Colon (tissue), 2 donors: ENCODE measurements at regions not wholly inside any gene's neighbourhood (a gene's known extent, or its start where the extent isn't known, plus 50 kb on each side); places are given as distances from the start of the nearest gene placed in this dataset.

Experiments
- FAIRE-seq: peaks from 2 replicates; lab custom pipeline; 2012; peaks lifted over from hg19 to GRCh38; lab: Jason Lieb, UNC
- donor health status: control.
- donor health status: control.

- FAIRE-seq: no peak
Measured at GRCh38 chr20:7347409-7347808, 579.9 kb downstream of the BMP2 start.

DNA sequence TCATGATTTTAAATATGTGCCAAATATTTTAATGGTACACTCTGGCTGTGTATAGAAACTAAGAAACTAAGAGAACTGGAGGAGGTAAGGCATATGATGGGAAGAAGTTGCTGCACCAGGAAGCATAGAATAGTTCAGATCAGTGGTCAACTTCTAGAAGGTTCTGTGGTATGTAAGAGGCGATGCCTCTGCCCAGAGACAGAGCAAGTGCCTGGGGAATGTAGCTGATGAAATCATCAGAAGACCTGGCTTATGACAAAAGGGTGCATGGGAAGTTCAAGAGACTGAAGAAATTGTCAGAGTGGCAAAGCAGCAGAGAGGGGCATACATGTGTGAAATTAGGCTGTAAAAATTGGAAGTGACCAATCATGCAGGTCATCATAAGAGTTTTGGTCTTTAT is 580.8 kb downstream of the BMP2 start:
- FAIRE-seq: no peak

- FAIRE-seq: no peak
Measured at GRCh38 chr20:7352165-7352564, 584.7 kb downstream of the BMP2 start.

- FAIRE-seq: no peak
Measured at GRCh38 chr20:7355051-7355450, 585.2 kb downstream of the HAO1 start.

DNA sequence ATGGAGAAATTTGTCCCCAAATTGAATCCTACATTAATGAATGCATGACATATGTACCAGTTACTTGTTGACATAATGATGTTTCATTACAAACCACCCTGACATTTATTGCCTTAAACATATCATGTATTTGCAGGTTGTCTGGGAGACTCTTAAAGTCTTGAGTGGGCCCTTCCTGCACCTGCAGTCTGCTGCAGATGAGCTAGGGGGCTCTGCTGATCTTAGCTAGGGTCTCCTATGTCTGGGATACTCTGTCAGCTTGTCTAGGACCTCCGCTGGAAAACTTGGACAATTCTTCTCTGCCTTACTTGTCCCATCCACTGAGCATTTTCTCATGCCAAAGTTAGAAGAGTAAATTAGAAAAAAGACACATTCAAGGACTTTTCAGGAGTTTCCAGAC is 581.6 kb downstream of the HAO1 start:
- FAIRE-seq: no peak

GRCh38 chr20:7359739-7360138 is 580.5 kb downstream of the HAO1 start:
- FAIRE-seq: no peak

GRCh38 chr20:7361321-7361720 is 578.9 kb downstream of the HAO1 start:
- no peak for FAIRE-seq

- FAIRE-seq: no peak
Measured at GRCh38 chr20:7361931-7362330, 578.3 kb downstream of the HAO1 start.

DNA sequence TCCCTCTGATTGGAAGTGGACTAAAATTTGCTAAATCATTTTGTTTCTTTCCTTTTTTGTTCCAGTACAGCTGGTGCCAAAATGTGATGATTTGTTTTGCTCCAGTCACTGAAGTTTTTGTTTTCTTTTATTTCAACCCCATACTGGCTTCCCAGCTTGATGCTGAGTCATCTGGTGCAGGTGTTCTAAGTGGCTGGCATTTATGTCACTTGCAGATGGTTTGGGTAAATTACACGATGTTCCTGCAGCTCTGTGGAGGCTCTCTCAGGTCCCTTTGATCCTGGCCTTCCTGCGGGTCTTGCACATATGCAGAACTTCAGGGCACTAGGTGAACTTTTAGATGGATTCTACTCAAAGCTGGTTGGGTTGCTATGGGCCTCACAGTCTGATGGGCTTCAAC is 577.7 kb downstream of the HAO1 start:
- FAIRE-seq: no peak

DNA sequence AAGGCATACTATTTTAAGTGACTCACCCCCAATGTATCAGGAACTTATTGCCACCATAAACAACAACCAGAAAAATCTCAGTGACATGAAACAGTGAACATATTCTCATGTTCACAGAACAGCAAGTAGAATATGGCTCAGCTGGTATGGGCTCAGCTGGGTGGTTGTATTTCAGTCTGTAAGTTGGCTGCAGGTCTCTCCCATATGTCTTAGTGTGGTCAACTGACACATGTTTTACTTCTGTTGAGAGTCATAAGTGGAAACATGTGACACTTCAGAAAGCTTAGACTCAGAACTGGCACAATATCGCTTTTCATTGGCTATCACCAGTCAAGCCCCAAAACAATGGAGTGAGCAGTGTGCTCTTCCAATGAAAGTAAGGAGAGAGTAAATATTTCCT is 574.1 kb downstream of the HAO1 start:
- no peak for FAIRE-seq

DNA sequence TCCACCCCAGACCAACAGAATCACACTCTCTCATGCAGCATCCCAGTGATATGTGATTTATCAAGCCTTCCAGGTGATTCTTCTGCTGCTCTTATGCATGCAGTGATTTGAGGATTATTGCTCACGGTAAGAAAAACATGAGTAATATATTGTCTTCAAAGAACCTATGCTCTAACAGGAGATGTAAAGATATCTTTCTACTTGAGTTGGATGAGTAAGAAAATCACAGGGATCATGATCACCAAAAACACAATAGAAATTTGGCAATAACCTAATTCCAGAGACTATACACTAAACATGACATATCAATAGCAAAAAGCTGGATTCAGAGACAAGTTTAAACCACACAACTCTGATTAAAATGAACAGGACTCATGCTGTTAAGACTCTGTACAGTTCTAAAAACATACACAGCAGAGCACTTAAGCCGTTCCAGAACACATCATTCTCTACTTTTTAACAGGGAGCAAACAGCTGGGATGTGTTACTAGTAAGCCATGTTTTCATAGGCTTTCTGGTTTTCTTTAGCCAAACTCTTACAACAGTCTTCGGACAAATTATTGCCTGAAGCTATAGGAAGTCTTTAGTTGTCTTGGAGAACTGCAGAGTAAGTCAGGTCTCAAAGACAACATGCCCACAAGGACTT is 568.6 kb downstream of the HAO1 start:
- no peak for FAIRE-seq

GRCh38 chr20:7375905-7376304 is 564.4 kb downstream of the HAO1 start:
- FAIRE-seq: peak; percentile 28

DNA sequence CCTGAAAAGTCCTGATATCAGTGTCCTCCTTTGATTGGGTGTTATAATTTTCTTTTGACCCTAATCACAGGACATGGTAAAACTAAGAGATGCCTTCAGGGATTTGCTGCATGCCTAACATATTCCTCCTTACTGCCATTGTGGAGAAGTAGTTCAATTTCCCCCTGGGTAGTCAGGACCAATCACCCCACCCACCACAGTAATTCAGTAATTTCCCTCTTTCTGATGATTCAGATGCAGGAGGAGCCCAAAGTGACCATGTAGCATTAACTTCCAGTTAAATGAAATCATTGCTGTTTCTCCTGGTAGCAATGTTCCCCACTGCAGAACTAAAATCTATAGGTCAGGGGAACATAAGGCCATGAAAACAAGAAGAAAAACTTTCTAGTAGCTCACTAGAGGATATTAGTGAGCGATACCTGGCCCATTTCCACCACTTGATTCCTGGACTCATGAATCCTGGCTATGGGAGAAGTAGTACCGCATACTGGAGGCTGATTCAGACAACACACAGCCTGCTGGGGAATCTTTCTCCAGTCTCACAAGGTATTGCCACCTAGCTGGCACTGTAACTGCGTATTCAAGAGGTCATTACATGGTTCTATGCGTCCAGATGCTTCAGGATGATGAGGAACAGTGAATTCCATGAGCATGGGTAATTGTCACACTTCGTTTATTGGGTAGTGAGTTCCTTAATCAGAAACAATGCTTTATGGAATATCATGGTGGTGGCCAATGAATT is 561.2 kb downstream of the HAO1 start:
- FAIRE-seq: no peak

DNA sequence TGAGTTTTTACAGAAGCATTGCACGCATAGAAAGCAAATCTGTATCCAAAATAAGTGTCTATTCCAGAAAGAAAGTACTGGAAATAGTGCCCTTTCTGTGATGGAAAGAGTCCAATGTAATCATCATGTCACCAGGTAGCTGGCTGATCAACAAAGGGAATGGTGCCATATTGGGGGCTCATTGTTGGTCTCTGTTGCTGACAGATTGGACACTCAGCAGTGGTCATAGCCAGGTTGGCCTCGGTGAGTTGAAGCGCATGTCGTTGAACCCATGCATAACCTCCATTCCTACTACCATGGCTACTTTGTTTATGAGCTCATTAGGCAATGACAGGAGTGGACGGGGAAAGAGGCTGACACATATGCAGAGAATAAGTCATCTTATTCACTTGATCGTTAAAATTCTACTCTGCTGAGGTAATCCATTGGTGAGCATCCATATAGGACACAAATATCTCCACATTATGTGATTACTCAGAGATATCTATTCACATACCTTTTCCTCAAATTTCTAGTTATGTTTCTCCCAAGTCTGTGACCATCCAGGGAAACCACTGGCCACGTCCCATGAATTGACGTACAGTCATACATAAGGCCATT is 560.5 kb downstream of the HAO1 start:
- no peak for FAIRE-seq

DNA sequence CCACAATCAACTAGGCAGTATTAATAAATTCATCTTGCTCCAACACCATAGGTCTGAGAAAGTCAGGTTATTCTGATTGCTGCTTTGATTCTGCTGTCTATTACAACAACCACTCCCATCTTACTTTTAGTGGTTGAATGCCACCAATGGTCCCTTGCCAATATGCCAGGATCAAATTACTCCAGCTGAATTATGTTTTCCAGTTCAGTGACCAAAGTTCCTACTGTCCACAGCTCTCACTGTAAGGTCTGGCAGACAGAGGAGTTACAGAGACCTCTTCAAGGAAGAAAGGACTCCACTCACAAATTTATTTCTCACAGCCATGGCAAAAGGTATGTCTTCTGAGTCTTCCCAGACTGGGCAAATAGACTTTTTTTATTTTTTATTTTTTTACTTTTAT is 557.0 kb downstream of the HAO1 start:
- FAIRE-seq: no peak

GRCh38 chr20:7387638-7388193 is 552.5 kb downstream of the HAO1 start:
- no peak for FAIRE-seq

DNA sequence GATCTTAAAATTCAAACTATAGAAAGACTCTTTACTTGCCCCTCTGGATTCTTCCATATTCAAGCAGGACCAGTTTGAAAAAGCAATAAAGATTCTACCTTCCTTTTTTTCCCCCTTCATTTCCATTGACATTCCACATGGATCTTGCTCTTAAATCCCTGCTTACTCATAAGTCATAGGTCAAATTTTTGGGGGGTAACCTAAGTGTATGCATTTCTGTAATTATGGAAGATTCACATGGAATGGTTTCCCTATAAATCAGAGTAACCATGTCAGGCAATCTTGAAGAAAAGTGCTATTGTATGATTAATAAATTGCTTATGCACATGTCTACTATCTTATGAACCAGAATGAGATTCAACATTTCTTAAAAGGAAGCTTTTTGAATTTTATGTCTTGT is 551.0 kb downstream of the HAO1 start:
- no peak for FAIRE-seq

- FAIRE-seq: no peak
Measured at GRCh38 chr20:7392542-7393206, 547.6 kb downstream of the HAO1 start.

DNA sequence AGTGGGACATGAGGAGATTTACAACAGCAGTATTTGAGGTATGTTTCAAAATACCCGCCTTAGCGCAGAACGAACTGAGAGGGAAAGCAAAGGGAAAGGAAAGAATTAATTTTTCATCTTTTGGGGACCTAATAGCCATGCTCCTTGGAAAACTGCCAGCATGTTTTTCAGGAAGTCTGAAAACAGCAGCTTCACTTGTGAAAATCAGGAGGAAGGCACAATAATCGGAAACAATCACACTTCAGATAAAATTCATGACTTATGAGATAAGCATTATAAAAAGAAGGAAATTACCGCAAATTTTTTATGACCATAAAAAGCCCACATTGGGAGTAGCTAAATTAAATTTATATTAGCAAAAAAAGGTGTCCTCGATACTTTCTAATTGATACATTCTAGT is 541.1 kb downstream of the HAO1 start:
- no peak for FAIRE-seq

DNA sequence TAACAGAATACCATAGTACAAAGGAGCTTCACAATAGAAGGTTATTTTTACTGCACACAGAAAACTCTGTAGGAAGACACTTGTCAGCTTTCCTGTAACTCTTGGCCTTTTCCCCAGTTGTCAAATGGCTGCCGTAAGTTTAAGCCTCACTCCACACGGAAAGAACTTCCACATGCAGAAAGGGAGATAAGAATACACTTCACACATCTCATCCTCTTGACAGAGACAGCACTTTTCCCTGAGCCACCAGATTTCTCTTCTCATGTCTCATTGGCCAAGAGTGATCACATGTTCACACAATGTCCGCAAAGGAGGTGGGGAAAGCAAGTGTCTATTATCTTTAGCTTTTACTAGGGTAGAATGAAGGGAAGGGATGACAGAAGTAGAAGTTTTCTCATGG is 540.7 kb downstream of the HAO1 start:
- FAIRE-seq: no peak

GRCh38 chr20:7406671-7407070 is 533.6 kb downstream of the HAO1 start:
- FAIRE-seq: no peak

- no peak for FAIRE-seq
Measured at GRCh38 chr20:7410150-7410549, 530.1 kb downstream of the HAO1 start.

- FAIRE-seq: no peak
Measured at GRCh38 chr20:7411075-7411474, 529.2 kb downstream of the HAO1 start.
